Hematopoietic multipotent progenitor cell treated with erythropoietin and hydrocortisone succinate and interleukin-3 and kit ligand, for 17 days (in vitro differentiated cells): ENCODE measurements at regions not wholly inside any gene's neighbourhood (a gene's known extent, or its start where the extent isn't known, plus 50 kb on each side); places are given as distances from the start of the nearest gene placed in this dataset.
A peak's percentile ranks its signal among the peaks of the same experiment; 100 is the strongest.
"Not testable (repeated sequence)": the region's sequence is repeated elsewhere in the genome, so short reads cannot be mapped to it uniquely, and the experiment has no call there.

Source experiments
- DNase-seq: peaks from one replicate; pipeline ENCODE4 v3.0.0-alpha.2; 2015; ENCODE audit warnings: low spot score

DNA sequence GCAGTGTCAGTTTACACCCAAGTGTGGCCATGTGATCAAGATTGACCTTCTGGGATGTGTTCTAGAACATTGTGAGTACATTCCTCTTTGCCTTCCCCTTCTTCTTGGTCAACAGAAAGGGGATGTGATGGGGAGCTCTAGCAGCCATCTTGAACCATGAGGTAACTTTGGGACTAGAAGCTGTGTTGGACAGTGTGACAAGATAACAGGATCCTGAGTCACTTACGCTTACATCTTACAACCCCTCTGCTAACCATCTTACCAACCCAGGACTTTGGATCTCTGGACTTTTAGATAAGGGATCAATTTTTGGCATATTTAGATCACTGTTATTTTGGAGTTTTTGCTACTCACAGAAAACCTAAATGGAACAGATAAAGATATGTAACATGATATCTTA is 625.6 kb downstream of the BCOR start:
- peak; percentile 19 for DNase-seq

DNA sequence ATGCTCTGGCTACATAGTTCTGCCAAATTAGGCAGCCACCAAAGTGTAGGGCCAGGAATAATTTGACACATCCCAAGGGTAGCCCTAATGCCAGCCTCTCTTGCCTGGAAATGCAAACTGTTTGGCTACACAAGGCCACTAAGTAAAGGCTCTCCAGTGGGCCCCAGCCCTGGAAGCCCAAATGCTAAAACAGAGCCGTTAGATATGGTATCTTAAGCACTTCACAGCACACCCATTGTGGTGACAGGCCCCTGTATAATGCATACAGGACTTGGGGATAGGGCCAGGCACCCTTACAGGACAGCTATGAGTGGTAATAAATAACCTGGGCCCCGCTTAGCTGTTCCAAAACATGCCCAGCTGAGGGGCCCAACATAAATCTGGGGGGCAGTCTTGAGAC is 623.9 kb downstream of the BCOR start:
- DNase-seq: no peak

DNA sequence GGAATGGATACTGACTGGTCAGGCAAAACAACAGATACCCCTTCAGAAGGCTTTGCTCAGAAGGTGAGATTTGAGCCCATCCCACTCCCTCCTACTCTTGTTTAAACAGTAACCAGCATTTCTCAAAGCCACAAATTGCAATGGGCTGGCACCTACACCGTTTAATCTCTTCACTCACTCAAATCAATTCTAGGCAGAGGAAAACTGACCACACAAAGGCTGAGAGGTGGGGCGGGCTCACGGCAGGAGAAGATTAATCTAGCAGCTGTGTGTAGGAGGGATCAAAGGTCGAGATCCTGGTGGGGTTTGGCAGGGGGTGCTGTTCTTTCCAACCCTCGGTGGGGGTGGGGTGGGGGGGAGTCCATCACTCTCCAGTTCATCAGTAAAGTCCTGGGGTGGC is 622.4 kb downstream of the BCOR start:
- no peak for DNase-seq

DNA sequence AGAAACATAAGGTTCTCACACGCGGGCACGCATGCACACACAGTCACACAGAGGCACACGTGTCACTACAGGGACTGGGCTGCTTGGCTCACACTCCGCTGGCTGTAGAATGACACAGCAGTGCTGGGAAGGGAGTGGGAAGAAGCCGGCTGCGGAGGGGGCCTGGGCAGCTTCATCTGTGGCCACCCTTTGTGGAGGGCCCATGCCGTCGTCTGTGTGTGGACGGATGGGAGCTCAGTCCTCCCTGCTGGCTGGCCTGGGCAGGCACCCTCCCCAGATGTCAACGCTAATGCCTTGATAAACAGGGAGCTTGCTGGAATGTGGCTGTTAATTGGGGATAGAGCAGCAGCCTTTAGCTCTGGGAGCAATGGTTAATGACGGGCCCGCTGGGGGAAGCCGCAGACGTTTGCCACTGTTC is 621.1 kb downstream of the BCOR start:
- no peak for DNase-seq

DNA sequence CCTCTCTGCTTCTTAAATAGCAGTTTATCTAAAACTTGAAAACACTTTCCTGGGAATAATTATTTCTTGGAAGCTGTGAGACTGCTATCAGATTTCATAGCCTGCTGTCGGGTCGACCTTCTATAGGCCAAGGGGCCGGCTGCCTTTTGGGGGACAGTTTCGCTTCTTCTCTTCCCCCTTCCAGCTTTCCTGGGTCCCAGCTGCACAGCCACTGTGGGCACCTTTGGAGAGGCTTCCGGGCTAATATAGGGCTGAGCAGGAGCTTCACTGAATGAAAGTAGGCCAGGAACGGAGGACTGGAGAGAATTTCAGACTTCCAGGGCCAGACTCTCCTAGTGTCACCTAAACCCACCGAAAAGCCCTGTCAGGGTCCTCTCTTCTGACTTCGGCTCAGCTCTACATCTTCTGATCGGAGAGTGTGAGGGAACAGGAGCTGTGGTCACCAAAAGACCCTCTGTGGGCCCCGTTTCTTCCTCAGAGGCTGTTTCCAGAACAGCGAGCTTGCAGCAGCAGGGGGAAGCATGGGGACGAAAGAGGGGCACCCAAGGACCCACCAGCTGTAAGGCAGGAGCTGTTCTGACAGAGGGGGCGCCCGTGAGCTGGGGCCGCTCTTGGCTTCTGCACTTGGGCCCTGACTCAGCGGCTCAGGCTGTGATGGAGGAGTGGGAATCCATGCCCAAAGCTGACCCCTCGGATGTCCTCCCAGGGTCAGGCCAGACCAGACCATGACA is 620.6 kb downstream of the BCOR start:
- peak; percentile 28 for DNase-seq

DNA sequence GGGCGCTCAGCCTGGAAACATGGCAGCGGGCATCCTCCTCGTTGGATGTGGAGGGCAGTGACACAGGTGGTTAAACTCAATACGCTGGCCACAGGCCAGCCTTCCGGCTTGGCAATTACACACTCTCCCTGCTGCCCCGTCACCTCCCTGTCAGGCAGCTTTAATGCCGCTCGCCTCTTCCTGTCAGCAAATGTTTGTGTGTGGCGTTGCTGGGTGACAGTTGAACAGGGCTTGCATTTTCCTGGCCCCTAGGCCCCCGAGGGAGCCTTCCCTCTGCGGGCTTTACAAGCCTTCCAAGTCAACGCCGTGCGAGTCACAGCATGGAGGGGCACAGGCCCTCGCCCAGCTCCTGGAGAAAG is 620.0 kb downstream of the BCOR start:
- no peak for DNase-seq

DNA sequence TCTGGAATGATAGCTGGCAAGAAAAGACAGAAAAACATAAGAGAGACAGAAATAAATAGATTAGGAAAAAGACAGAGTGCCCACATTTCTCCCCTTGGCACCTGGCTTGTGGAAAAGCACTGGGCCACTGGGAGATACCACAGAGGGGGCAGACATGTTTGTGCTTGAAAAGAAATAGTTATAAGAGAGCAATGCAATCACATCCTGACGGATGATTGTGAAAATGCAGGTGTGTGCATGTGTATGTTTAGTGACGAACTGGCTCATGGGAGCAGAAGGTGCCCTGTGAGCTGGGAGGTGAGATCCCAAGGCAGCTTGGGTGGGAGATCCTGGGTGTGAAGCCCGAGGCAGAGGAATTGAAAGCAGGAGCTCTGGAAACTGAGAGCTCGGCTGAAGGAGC is 617.9 kb downstream of the BCOR start:
- no peak for DNase-seq

DNA sequence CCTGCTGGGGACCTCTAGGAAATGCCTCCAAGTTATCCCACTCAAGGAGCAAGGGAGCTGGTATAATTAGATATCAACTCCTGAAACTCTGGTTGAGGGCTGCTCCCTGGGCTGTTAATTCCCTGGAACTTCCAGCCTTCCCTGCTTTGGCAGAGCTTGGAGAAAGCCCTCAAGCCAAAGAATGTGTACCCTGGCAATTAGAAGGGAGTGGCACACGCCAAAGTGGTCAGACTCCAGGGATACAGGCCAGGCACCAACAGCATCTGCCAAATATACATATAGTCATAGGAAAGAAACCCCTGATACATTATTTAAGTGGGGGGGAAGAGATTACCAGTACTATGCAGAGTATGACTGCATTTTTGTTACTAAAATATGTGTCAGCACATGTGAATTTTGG is 616.8 kb downstream of the BCOR start:
- DNase-seq: no peak

DNA sequence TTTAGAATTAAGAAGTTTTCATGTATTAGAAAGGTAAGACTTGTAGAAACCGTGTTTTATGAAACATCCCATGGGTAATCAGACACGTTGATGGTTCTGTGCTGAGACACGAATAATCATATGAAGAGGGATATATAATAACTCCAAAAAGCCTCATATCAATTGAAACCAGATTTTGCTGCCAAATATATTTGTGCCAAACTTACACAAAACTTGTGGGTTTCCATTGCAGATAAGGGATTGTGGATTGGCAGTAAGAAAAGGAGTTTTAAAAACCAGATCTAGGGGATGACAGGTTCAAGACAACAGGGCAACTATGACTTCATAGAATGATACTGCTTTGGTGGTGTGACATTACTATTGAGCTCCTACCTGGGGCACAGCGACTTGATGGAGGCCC is 616.1 kb downstream of the BCOR start:
- DNase-seq: no peak

DNA sequence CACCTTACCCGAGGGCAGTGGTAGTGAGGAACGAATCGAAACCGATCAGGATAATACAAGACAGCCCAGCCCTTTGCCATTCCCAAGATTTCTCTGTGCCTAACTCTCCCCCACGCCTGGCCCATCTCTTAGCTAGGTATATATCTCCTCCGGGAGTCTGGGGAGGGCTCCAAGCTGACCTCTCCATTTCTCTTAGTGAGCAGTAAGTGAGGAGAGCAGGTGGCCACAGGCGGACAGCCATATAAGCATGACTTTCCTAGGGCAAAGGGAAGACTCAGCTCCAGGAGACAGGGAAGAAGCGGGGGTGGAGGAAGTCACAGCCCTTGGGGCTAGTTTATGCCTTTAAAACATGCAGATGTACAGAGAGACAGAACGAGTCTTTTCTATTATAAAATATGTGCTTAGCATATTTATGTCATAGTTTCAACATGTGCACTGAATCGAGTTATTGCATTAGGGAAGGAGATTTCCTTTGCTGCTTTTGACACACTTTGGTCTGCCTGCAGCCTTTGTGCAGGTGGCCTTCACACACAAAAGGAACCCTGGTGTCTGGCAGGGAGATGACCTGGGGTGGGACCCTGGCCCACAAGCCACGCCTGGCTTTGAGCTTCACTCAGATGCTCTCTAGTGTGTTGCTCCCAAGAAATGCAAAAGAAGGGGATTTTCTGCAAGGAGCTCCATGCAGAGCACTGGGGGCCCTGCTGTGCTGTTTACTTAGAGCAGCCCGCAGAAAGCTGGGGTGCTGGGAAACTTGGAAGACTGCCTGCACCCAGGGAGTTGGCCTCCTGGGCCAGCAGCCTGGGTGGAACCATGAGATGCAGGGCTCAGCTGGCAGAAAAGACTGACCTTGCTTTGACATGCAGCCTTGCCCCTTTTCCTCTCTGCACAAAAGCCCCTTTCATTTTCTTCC is 613.3 kb downstream of the BCOR start:
- peak; percentile 54 for DNase-seq

DNA sequence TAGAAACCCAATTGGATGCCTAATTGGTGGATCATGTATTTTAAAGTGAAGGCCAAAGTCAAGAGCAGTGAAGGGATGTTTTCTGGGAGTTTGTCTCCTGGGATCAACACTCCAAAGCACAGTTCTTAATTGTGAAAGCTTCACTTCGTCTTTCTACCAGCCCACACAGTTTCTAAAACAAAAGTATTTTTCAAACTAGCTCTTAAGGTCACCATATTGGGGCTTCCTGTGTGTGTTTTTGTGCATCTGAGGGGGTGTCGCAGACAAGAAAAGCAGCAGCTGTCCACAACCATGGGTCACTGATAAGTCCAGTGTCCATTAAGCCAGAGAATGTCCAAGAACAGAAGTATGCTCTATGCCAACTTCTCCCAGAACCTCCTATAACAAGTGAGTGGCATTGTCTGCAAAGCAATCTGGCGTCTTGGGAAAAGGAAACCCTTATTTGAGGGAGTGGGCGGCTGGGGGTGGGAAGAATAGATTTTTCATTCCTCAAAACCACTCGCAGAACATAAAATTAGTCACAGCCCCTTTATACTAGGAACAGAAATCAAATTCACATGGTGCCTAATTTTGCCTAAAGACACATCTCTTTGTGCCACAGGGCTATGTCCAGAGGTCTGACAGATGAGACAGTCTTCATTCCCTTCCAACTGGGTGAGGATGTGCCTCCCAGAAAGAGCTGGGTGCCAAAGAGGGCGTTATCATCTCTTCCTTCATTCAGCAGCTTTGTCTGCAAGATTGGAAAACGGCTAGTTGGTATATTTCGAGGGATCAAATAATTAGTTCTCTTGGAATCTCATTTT is 610.4 kb downstream of the BCOR start:
- no peak for DNase-seq

DNA sequence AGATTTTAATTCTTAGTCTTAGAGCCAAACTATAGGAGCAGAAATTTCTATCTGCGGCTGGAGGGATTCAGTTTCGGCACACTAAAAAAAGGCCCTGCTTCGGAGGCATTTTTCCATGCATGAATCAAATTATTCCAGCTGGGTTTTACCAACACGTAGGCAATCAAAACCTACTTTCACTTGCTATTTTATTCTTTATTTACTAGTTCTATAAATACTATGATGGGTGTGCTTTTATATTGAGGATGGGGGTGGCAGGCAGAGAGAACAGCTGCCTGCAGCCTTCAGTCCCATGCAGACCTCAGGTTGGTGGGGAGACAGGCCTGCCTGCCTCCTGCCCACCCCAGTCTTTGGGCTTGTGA is 609.8 kb downstream of the BCOR start:
- DNase-seq: no peak

DNA sequence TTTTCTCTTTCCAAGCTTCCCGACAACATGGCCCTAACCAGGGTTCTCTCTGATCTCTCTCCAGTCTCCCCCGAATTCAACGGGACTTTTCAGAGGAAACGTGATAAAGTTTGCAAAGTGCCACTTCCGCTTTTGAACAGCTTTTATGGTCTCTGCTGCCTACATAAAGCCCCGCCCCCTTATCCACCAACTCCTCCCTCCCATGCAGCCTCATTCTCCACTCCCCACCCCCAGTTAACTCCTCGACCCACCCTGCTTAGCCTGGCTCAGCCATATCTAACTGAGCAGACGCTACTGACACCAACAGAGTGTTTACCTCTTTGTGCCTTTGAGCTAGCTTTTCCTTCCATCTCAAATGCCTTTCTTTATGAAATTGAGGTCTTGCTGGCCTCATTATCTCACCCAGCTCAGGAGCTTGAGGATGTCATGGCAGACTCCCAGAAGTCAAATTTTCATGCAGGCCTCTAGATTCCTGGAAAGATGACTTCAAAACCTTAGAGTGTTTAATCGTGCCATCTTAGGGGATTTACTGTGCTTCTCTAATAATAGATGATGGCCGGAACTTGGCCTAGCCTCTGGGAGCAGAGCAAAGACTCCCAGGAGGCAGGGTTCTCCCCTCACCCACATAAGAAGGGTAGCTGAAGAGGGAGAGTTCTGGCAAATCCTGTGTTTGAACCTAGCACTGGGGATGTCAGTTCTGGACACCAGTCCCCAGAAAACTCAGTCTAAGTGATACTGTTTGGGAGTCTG is 606.0 kb downstream of the BCOR start:
- peak; percentile 84 for DNase-seq

DNA sequence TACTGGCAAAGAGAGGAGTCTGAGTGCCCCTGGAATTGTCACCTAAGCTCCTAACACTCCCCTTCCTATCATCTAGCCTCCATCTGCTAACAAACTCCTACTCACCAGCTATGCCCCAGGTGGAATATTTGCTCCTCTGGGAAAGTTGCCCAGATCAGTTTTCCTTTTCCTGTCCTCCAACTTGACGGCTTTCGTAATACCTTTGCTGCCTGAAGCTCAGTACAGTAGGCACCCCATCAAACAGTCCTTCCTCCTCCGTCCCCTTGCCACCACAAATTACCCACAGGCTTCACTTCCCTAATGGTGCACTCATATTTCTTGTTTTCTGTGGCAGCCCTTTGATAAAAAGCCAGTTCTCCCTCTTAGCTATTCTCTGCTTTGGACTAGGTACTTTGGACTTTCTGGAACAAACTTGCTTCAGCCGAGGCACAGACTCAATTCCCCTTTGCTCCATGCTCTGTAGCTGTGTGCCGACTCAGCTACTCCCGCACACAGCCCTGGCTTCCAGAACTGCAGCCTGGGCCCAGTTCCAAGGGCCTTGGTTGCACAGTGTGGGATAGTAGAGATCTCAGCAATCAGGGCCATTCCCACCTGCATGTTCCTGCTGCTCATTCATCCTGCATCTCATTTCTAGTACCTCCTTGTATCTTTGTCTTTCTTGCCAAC is 605.1 kb downstream of the BCOR start:
- peak; percentile 43 for DNase-seq

DNA sequence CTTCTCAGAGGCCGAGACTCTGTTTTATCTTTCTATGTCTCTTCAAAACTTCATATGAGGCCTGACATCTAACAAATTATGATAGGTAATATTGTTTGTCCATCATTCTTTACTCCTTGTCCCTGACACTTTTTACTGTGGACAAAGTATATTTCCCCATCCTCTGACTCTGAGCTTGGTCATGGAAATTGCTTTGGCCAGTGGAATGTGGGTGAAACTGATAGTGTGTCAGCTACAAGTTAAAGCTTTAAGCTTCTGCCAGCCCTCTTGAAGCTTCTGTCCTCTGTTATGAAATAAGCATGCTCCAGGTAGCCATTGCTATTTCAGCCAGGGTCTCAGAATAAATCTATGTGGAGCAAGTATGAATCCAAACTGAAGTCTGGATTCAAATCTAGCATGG is 604.6 kb downstream of the BCOR start:
- no peak for DNase-seq

DNA sequence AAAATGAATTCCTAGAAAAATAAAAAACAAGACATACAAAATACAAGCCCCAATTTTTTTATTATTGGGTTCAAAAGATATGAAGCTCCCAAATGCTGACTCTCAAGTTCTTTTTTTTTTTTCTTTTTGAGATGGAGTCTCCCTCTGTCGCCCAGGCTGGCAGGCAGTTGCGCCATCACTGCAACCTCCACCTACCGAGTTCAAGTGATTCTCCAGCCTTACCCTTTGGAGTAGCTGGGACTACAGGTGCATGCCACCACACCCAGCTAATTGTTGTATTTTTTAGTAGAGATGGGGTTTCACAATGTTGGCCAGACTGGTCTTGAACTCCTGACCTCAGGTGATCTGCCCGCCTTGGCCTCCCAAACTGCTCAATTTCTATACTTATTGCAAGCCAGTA is 600.6 kb downstream of the BCOR start:
- not testable (repeated sequence) for DNase-seq

DNA sequence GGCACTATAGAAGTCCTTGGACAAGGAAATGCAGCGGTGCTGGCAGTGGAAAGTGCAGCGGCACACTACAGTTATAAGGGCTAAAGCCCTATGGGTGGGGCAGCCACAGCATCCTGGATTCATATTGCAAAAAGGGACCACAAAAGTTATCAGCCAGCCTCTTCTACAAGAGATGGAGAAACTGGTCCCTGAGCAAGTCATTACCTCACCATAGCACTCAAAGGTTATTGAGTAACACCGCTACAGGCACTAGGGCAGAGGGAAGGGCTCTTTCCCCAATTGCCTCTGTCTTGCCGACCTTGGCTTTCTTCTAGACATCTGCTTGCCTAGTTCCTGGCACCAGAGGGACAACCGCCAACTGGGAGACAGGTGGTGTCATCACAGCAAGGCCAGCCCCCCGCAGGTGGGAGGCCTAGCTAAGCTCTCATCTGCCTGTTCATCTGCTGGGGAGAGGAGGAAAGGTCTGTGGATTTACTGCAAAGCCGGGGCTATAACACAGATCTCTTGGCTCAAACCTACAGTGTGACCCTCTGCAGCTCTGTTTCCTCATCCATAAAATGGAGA is 600.0 kb downstream of the BCOR start:
- no peak for DNase-seq

DNA sequence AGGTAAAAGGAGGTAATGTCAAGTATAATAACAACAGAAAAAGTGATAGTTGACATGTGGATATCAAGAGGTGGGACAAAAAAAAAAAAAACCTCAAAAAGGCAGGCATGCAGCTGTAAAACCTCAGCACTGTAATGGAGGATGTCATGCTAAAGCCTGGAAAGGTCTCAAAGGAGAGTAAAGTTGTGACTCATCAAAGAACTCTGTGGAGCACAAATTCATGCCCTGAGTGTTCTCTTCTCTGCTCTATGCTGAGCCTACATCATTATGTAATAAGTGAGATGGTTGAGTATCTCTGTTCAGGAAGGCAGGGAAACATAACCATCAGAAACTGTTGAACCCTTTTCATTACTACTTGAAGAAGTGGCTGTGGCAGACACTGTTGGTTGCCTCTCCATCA is 597.8 kb downstream of the BCOR start:
- DNase-seq: no peak

DNA sequence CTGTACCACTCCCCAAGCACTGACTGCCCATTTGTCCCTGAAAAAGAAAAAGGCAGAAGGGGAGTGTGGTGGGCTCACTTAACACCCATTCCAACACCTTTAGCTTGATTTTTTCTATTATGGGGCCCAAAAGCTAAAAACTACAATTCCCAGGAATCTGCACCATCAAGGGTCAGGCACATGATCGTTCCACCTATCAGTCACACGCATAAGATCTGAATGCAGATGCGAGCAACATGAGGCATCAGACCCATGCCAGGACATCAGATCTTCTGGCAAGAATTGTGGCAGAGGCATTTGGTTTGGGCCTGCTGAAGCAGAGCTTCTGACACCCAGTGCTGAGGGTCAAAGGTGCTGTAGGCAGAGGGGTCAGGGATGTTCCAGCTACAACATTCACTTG is 595.9 kb downstream of the BCOR start:
- DNase-seq: no peak

DNA sequence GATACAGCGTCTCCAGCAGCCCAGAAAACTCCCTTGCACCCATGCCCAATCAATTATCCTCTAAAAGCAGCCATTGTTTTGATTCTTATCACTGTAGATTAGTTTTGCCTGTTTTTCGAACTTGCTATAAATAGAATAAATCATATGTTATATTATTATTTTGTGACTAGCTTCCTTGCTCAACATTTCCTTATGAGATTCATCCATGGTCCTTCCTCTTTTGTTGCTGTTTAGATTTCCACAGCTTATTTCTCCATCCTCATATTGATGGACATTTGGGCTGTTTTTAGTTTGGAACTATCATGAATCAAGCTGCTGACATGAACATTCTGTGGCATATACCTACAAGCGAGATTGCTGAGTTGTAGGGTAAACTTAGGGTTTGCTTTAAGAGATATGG is 595.3 kb downstream of the BCOR start:
- DNase-seq: no peak

DNA sequence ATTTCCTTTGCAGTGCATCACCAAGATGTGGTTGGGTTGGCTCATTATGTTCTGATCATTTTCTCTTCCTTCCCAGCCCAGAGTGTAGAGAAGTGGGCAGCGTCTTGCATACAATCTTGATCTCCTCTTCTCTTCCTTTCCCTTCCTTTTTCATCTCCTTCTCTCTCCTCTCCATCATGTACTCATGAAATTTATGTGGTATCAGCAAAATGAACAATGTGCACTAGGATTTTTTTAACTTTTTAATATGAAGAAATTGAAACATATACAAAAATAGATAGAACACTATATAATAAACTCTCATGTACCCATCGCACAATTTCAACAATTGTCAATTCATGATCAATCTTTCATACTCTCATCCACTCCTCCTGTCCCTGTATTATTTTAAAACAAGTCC is 593.5 kb downstream of the BCOR start:
- no peak for DNase-seq
